ENCODE measurements at regions not wholly inside any gene's neighbourhood (a gene's known extent, or its start where the extent isn't known, plus 50 kb on each side); places are given as distances from the start of the nearest gene placed in this dataset.

- no peaks in the 10 kb centered on the region for H3K4me1 Mint-ChIP-seq (ENCODE audit: low read depth, unreplicated experiment)
- DNase-seq: no peak
- peaks cover 67% of the 10 kb centered on the region for H3K36me3 Mint-ChIP-seq (ENCODE audit: insufficient read depth, unreplicated experiment)
- H3K9me3 ChIP-seq: no peaks in the 10 kb centered on the region
- intact Hi-C loops (cut with micrococcal nuclease; ENCODE audit: unreplicated experiment): no loop called here
- CTCF ChIA-PET: no interaction called here
- no peak for TF ChIP-seq CTCF (IDR thresholded peaks at IDR 0.05; ENCODE audit: insufficient read depth in 1 of 2, low read depth in 1 of 2, low read length in 1 of 2, severe bottlenecking in 1 of 2, unreplicated experiment in 1 of 2)
- no peaks in the 10 kb centered on the region for H3K4me1 ChIP-seq
- no peaks in the 10 kb centered on the region for H3K27me3 ChIP-seq (replicated peaks; ENCODE audit: control insufficient read depth, insufficient read depth, low read length)
- H3K4me3 Mint-ChIP-seq (ENCODE audit: unreplicated experiment): no peak overlapping the region
- POLR2A ChIA-PET: no interaction called here
- H3K36me3 ChIP-seq (ENCODE audit: control insufficient read depth, insufficient read depth, low read length): no peaks in the 10 kb centered on the region
- H3K4me3 ChIP-seq (ENCODE audit: low read depth, low read length): no peak overlapping the region
- H3K9me3 Mint-ChIP-seq (ENCODE audit: unreplicated experiment): no peaks in the 10 kb centered on the region
- no peak overlapping the region for H3K27ac Mint-ChIP-seq (ENCODE audit: unreplicated experiment)
- H3K27me3 Mint-ChIP-seq (ENCODE audit: insufficient read depth, unreplicated experiment): no peaks in the 10 kb centered on the region
- BruUV-seq (replicated peaks): no TSS peak
Observed at GRCh38 chr11:70670676-70671034, 272.3 kb downstream of the CTTN start.

- ChIA-PET CTCF (no interaction called here), POLR2A (no interaction called here)
- peaks cover 67% of the 10 kb centered on the region for H3K36me3 Mint-ChIP-seq (ENCODE audit: insufficient read depth, unreplicated experiment)
- TF ChIP-seq CTCF (IDR thresholded peaks at IDR 0.05; ENCODE audit: insufficient read depth in 1 of 2, low read depth in 1 of 2, low read length in 1 of 2, severe bottlenecking in 1 of 2, unreplicated experiment in 1 of 2): no peak
- H3K9me3 Mint-ChIP-seq (ENCODE audit: unreplicated experiment): no peaks in the 10 kb centered on the region
- no peak overlapping the region for H3K4me3 Mint-ChIP-seq (ENCODE audit: unreplicated experiment)
- no peaks in the 10 kb centered on the region for H3K27me3 Mint-ChIP-seq (ENCODE audit: insufficient read depth, unreplicated experiment)
- Histone ChIP-seq H3K4me1 (no peaks in the 10 kb centered on the region), H3K36me3 (ENCODE audit: control insufficient read depth, insufficient read depth, low read length) (no peaks in the 10 kb centered on the region), H3K4me3 (ENCODE audit: low read depth, low read length) (no peak overlapping the region), H3K27me3 (replicated peaks; ENCODE audit: control insufficient read depth, insufficient read depth, low read length) (no peaks in the 10 kb centered on the region), H3K9me3 (no peaks in the 10 kb centered on the region)
- no TSS peak for BruUV-seq (replicated peaks)
- no peaks in the 10 kb centered on the region for H3K4me1 Mint-ChIP-seq (ENCODE audit: low read depth, unreplicated experiment)
- no peak for DNase-seq
- intact Hi-C loops (cut with micrococcal nuclease; ENCODE audit: unreplicated experiment): no loop called here
- no peak overlapping the region for H3K27ac Mint-ChIP-seq (ENCODE audit: unreplicated experiment)
Observed at GRCh38 chr11:70671083-70671482, 272.8 kb downstream of the CTTN start.

- Histone ChIP-seq H3K4me1 (no peaks in the 10 kb centered on the region), H3K36me3 (ENCODE audit: control insufficient read depth, insufficient read depth, low read length) (no peaks in the 10 kb centered on the region), H3K27me3 (replicated peaks; ENCODE audit: control insufficient read depth, insufficient read depth, low read length) (no peaks in the 10 kb centered on the region), H3K4me3 (ENCODE audit: low read depth, low read length) (no peak overlapping the region), H3K9me3 (no peaks in the 10 kb centered on the region)
- Mint-ChIP-seq H3K27me3 (ENCODE audit: insufficient read depth, unreplicated experiment) (no peaks in the 10 kb centered on the region), H3K9me3 (ENCODE audit: unreplicated experiment) (no peaks in the 10 kb centered on the region), H3K4me1 (ENCODE audit: low read depth, unreplicated experiment) (no peaks in the 10 kb centered on the region), H3K27ac (ENCODE audit: unreplicated experiment) (no peak overlapping the region), H3K36me3 (ENCODE audit: insufficient read depth, unreplicated experiment) (peaks cover 65% of the 10 kb centered on the region), H3K4me3 (ENCODE audit: unreplicated experiment) (no peak overlapping the region)
- ChIA-PET POLR2A (no interaction called here), CTCF (no interaction called here)
- DNase-seq: no peak
- intact Hi-C loops (cut with micrococcal nuclease; ENCODE audit: unreplicated experiment): no loop called here
- TF ChIP-seq CTCF (IDR thresholded peaks at IDR 0.05; ENCODE audit: insufficient read depth in 1 of 2, low read depth in 1 of 2, low read length in 1 of 2, severe bottlenecking in 1 of 2, unreplicated experiment in 1 of 2): no peak
- BruUV-seq (replicated peaks): no TSS peak
Observed at GRCh38 chr11:70671611-70672010, 273.3 kb downstream of the CTTN start.

Data from Caco-2 (cell line).